ENCODE measurements at regions not wholly inside any gene's neighbourhood (a gene's known extent, or its start where the extent isn't known, plus 50 kb on each side); places are given as distances from the start of the nearest gene placed in this dataset.

GRCh38 chr13:112324116-112324515 is 52.0 kb upstream of the SPACA7 start:
- TF ChIP-seq POLR2A (IDR thresholded peaks at IDR 0.05) (no peak), CTCF (IDR thresholded peaks at IDR 0.05) (no peak), POLR2AphosphoS5 (IDR thresholded peaks at IDR 0.05; ENCODE audit: insufficient read depth in 1 of 2, low read depth in 1 of 2) (no peak)
